Testis (tissue), 2 donors: ENCODE measurements at regions not wholly inside any gene's neighbourhood (a gene's known extent, or its start where the extent isn't known, plus 50 kb on each side); places are given as distances from the start of the nearest gene placed in this dataset.

ENCODE experiments used
- DNase-seq: peaks from one replicate; pipeline ENCODE4 v3.0.0-alpha.2; 2019
- H3K27ac ChIP-seq, 2 donors: fragments of 200-600 bp; sonication (generic); one replicate each; pipeline ENCODE4 v1.5.1; 2019
- H3K27me3 ChIP-seq: fragments of 200-600 bp; sonication (generic); one replicate; pipeline ENCODE4 v1.5.1; 2019
- H3K36me3 ChIP-seq: fragments of 200-600 bp; sonication (generic); one replicate; pipeline ENCODE4 v1.5.1; 2017; ENCODE audit warnings: low read depth; ENCODE audit errors: missing control alignments
- H3K4me1 ChIP-seq: fragments of 200-600 bp; sonication (generic); one replicate; pipeline ENCODE4 v1.5.1; 2019
- H3K4me3 ChIP-seq, 2 donors: fragments of 200-600 bp; sonication (generic); one replicate each; pipeline ENCODE4 v1.5.1; 2017 to 2019
- H3K9me3 ChIP-seq: fragments of 200-600 bp; sonication (generic); one replicate; pipeline ENCODE4 v1.5.1; 2017
- POLR2A ChIP-seq: fragments of 450-650 bp; IDR thresholded peaks from one replicate; pipeline ENCODE4 v1.6.1; 2017; ENCODE audit warnings: antibody characterized with exemption, mild to moderate bottlenecking, moderate library complexity
- WGBS, 2 donors: methylation state at CpG; one replicate each; pipeline ENCODE4 v1.1.5; 2018; 5-methylcytosine and 5-hydroxymethylcytosine counted together
- intact Hi-C: fragments of 100-400 bp; cut with DNase I; formaldehyde crosslinking; loops from one replicate; pipeline ENCODE4 v1.15.1; 2023; ENCODE audit warnings: low total_unique reads
- TF ChIP-seq, protein P1 (sequence below), 3 experiments: fragments of 450-650 bp in 2 of 3; fragments of 200-600 bp in 1 of 3; sonication (generic) in 1 of 3; IDR thresholded peaks; one replicate each; pipeline ENCODE4 v1.5.1; 2016 to 2019; ENCODE audit warnings: antibody characterized with exemption in 3 of 3, mild to moderate bottlenecking in 2 of 3, moderate library complexity in 1 of 3

DNA sequence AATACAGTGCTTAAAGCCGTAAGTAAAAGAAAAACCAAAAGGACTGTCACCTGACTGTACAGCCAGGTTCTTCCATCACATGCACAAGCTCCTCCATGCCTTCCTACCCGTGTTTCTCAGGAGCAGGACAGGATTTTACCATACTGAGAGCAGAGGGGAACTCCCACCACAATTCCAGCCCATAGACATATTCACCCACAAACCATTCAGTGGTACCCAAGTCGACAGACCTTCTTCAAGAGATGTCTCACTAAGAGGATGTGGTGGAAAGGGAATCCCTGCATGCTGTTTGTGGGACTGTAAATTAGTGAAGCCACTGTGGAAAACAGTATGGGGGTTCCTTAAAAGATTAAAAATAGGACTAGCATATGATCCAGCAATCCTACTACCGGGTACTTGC, 66.9 kb upstream of the DOCK9 start:
- intact Hi-C loops: no loop called here
- Histone ChIP-seq H3K36me3 (no peaks in the 10 kb centered on the region), H3K4me3 (no peak overlapping the region), H3K4me1 (peaks cover 3% of the 10 kb centered on the region), H3K27me3 (no peaks in the 10 kb centered on the region), H3K9me3 (no peaks in the 10 kb centered on the region), H3K27ac (no peak overlapping the region)
- WGBS, 2 donors: 83 to 85% methylated on average over 4 of the region's 4 CpGs
- no peak for TF ChIP-seq POLR2A
- TF ChIP-seq, protein P1, sequence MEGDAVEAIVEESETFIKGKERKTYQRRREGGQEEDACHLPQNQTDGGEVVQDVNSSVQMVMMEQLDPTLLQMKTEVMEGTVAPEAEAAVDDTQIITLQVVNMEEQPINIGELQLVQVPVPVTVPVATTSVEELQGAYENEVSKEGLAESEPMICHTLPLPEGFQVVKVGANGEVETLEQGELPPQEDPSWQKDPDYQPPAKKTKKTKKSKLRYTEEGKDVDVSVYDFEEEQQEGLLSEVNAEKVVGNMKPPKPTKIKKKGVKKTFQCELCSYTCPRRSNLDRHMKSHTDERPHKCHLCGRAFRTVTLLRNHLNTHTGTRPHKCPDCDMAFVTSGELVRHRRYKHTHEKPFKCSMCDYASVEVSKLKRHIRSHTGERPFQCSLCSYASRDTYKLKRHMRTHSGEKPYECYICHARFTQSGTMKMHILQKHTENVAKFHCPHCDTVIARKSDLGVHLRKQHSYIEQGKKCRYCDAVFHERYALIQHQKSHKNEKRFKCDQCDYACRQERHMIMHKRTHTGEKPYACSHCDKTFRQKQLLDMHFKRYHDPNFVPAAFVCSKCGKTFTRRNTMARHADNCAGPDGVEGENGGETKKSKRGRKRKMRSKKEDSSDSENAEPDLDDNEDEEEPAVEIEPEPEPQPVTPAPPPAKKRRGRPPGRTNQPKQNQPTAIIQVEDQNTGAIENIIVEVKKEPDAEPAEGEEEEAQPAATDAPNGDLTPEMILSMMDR (IDR thresholded peaks at IDR 0.05): no peak
- no peak for DNase-seq

- 83 to 89% methylated on average over 1 of the region's 1 CpG for WGBS, 2 donors
- Histone ChIP-seq H3K27ac (no peak overlapping the region), H3K4me1 (peaks cover 3% of the 10 kb centered on the region)
Observed at GRCh38 chr13:99045396-99045795, 67.5 kb upstream of the DOCK9 start.

GRCh38 chr13:99046851-99047250, 69.0 kb upstream of the DOCK9 start:
- WGBS, 2 donors: 56 to 82% methylated on average over 4 of the region's 4 CpGs
- no peak for DNase-seq
- H3K27ac ChIP-seq: no peak overlapping the region
- no peaks in the 10 kb centered on the region for H3K27me3 ChIP-seq
- H3K36me3 ChIP-seq: no peaks in the 10 kb centered on the region
- H3K4me3 ChIP-seq: no peak overlapping the region
- H3K4me1 ChIP-seq: peaks cover 3% of the 10 kb centered on the region
- no peak for TF ChIP-seq POLR2A
- TF ChIP-seq, protein P1 (IDR thresholded peaks at IDR 0.05): no peak
- intact Hi-C loops: no loop called here
- H3K9me3 ChIP-seq: no peaks in the 10 kb centered on the region

More at GRCh38 chr13:99045396-99045795, 67.5 kb upstream of the DOCK9 start:
- TF ChIP-seq POLR2A: no peak
- TF ChIP-seq, protein P1 (IDR thresholded peaks at IDR 0.05): no peak
- Histone ChIP-seq H3K27me3 (no peaks in the 10 kb centered on the region), H3K9me3 (no peaks in the 10 kb centered on the region), H3K36me3 (no peaks in the 10 kb centered on the region), H3K4me3 (no peak overlapping the region)
- intact Hi-C loops: no loop called here
- DNase-seq: no peak

DNA sequence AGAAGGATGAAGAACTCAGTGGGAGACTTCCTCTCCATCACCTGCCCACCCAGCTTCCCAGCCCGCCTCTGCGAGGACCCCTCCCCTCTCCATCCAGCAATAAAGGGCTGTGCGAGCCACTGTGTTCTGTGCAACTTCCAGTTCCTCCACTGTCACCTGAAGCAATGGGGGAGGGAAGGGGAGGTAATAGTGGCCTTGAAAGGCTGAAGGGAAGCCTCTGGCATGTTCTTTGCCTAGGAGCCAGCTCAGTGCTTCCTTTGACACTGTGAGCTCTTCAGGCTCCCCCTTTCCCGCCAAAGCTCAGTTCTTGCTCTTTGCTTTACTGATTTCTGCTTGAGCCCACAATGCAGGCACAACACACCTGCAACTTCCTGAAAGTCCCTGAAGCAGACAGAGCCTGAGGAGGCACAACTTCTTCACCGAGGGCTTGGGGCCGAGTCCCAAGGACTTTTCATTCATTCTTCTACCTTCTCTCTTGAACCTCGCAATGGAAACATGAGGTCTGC, 73.2 kb upstream of the DOCK9 start:
- Histone ChIP-seq H3K4me3 (no peak overlapping the region), H3K36me3 (no peaks in the 10 kb centered on the region), H3K9me3 (no peaks in the 10 kb centered on the region), H3K4me1 (peaks cover 3% of the 10 kb centered on the region), H3K27ac (no peak overlapping the region), H3K27me3 (no peaks in the 10 kb centered on the region)
- 89 to 93% methylated on average over 7 of the region's 7 CpGs for WGBS, 2 donors
- no peak for DNase-seq
- intact Hi-C loops: no loop called here
- TF ChIP-seq, protein P1 (IDR thresholded peaks at IDR 0.05): no peak
- TF ChIP-seq POLR2A: no peak

- no peak for TF ChIP-seq POLR2A
- TF ChIP-seq, protein P1 (IDR thresholded peaks at IDR 0.05): no peak
- 81 to 83% methylated on average over 2 of the region's 2 CpGs for WGBS, 2 donors
Observed at GRCh38 chr13:99051768-99052455, 74.0 kb upstream of the DOCK9 start.

More at GRCh38 chr13:99051768-99052455, 74.0 kb upstream of the DOCK9 start:
- peaks cover 3% of the 10 kb centered on the region for H3K4me1 ChIP-seq
- no peak for DNase-seq
- no peaks in the 10 kb centered on the region for H3K9me3 ChIP-seq
- no peak overlapping the region for H3K27ac ChIP-seq
- H3K27me3 ChIP-seq: no peaks in the 10 kb centered on the region
- no peaks in the 10 kb centered on the region for H3K36me3 ChIP-seq
- no peak overlapping the region for H3K4me3 ChIP-seq
- intact Hi-C loops: no loop called here
